HepG2 (cell line): ENCODE measurements at regions not wholly inside any gene's neighbourhood (a gene's known extent, or its start where the extent isn't known, plus 50 kb on each side); places are given as distances from the start of the nearest gene placed in this dataset.

Experiments used
- ATAC-seq: fragments of 200-7000 bp; cut with Tn5 transposase; 3 replicates; pipeline ENCODE4 v1.9.1; 2020; ENCODE audit warnings: mild to moderate bottlenecking, moderate library complexity
- BruUV-seq: library from RNA; stranded (reverse); fragments of 400-500 nt; replicated peaks from 2 replicates; lab custom pipeline; 2021; lab: Mats Ljungman, UMichigan
- CTCF ChIA-PET: fragments of 300-600 bp; formaldehyde crosslinking; extraction: SDS; loops from one replicate; lab custom pipeline; 2021; ENCODE audit warnings: low total read pairs, inconsistent platforms, low intra/inter-chr PET ratio; lab: Yijun Ruan, JAX
- POLR2A ChIA-PET: fragments of 350-600 bp; sonication (Branson Sonifier 250); formaldehyde crosslinking; loops from one replicate; lab custom pipeline; 2020; ENCODE audit warnings: antibody characterized with exemption, inconsistent platforms; lab: Yijun Ruan, JAX
- DNase-seq: peaks from one replicate; pipeline ENCODE4 v3.0.0-alpha.2; 2015; ENCODE audit warnings: low spot score
- FAIRE-seq: peaks from 3 replicates; lab custom pipeline; 2011; peaks lifted over from hg19 to GRCh38; lab: Jason Lieb, UNC
- H2AFZ ChIP-seq: one replicate; pipeline ENCODE4 v1.6.1; 2011; ENCODE audit warnings: low read length, inconsistent platforms
- H3K27ac ChIP-seq: fragments of 300-600 bp; 3 replicates; pipeline ENCODE4 v1.8.0; 2011; ENCODE audit warnings: mixed run types, mild to moderate bottlenecking, mixed read lengths, low read length, inconsistent platforms; ENCODE audit not compliant: insufficient read depth; ENCODE audit errors: extremely low read length
- H3K27me3 ChIP-seq, 2 experiments: fragments of 200-600 bp in 1 of 2; 2 replicates in 1 of 2; 3 replicates in 1 of 2; pipeline versions ENCODE4 v1.6.0 to v1.8.0; 2011; ENCODE audit warnings: low read length in 2 of 2, mild to moderate bottlenecking in 2 of 2, moderate library complexity in 2 of 2, inconsistent platforms in 1 of 2; ENCODE audit not compliant: insufficient read depth in 2 of 2, control insufficient read depth in 1 of 2
- H3K36me3 ChIP-seq, 2 experiments: fragments of 200-600 bp in 1 of 2; replicated peaks in 1 of 2; 2 replicates in 1 of 2; 3 replicates in 1 of 2; pipeline versions ENCODE4 v1.5.1 to v1.8.0; 2011; ENCODE audit warnings: low read length in 2 of 2, inconsistent platforms in 1 of 2; ENCODE audit not compliant: insufficient read depth in 2 of 2, control insufficient read depth in 1 of 2
- H3K4me1 ChIP-seq: 2 replicates; pipeline ENCODE4 v1.5.1; 2012; ENCODE audit warnings: low read length, inconsistent platforms; ENCODE audit not compliant: insufficient read depth
- H3K4me2 ChIP-seq: 2 replicates; pipeline ENCODE4 v1.6.0; 2011; ENCODE audit warnings: low read depth, low read length, inconsistent platforms
- H3K4me3 ChIP-seq, 3 experiments: fragments of 200-600 bp in 1 of 3; sonication (generic), shearing (Covaris generic) in 1 of 3; replicated peaks in 1 of 3; 2 replicates each; pipeline ENCODE4 v1.5.1; 2011 to 2016; ENCODE audit warnings: low read length in 3 of 3, inconsistent platforms in 2 of 3, low read depth in 2 of 3, mild to moderate bottlenecking in 2 of 3, control low read depth in 1 of 3, mixed read lengths in 1 of 3; ENCODE audit not compliant: insufficient read depth in 1 of 3
- H3K79me2 ChIP-seq: one replicate; pipeline ENCODE4 v1.6.1; 2011; ENCODE audit warnings: low read length, inconsistent platforms; ENCODE audit not compliant: insufficient read depth
- H3K9ac ChIP-seq: 2 replicates; pipeline ENCODE4 v1.6.0; 2011; ENCODE audit warnings: mild to moderate bottlenecking, low read depth, low read length, inconsistent platforms; ENCODE audit not compliant: insufficient read depth
- H3K9me3 ChIP-seq: 2 replicates; pipeline ENCODE4 v1.5.1; 2012; ENCODE audit warnings: mild to moderate bottlenecking, low read length
- H4K20me1 ChIP-seq: 2 replicates; pipeline ENCODE4 v1.6.0; 2011; ENCODE audit warnings: inconsistent platforms, mild to moderate bottlenecking, low read length, moderate library complexity; ENCODE audit not compliant: insufficient read depth
- HBP1 ChIP-seq: IDR thresholded peaks from 2 replicates; pipeline ENCODE4 v1.6.1; 2016; ENCODE audit warnings: low read depth, control low read depth
- KMT2B ChIP-seq: IDR thresholded peaks from 2 replicates; pipeline ENCODE4 v1.6.1; 2016; ENCODE audit warnings: missing genetic modification reagents, missing compliant biosample characterization
- MXD1 ChIP-seq: sonication (generic); formaldehyde crosslinking; IDR thresholded peaks from 2 replicates; pipeline ENCODE4 v1.4.0; 2020; ENCODE audit warnings: mild to moderate bottlenecking, missing genetic modification reagents
- PHF21A ChIP-seq: sonication (generic); formaldehyde crosslinking; IDR thresholded peaks from 2 replicates; pipeline ENCODE4 v1.5.0; 2020; ENCODE audit warnings: mild to moderate bottlenecking, missing genetic modification reagents
- WGBS: methylation state at CpG from one replicate; pipeline ENCODE4 v1.1.6; 2017; ENCODE audit warnings: low lambda C conversion rate; 5-methylcytosine and 5-hydroxymethylcytosine counted together
- in situ Hi-C: cut with HindIII; loops from 2 replicates; pipeline ENCODE4 v1.10.0; 2017; ENCODE audit warnings: low pct_unique_long_range_greater_than_20kb; ENCODE audit not compliant: extremely low pct_ligation_motif_present
- intact Hi-C: fragments of 100-400 bp; cut with micrococcal nuclease; formaldehyde crosslinking; loops from one replicate; pipeline ENCODE4 v1.10.0; 2022; ENCODE audit not compliant: unreplicated experiment
- TF ChIP-seq, protein P1 (sequence below): sonication (generic); formaldehyde crosslinking; IDR thresholded peaks from 2 replicates; pipeline ENCODE4 v1.4.0; 2020; ENCODE audit warnings: missing genetic modification reagents

DNA sequence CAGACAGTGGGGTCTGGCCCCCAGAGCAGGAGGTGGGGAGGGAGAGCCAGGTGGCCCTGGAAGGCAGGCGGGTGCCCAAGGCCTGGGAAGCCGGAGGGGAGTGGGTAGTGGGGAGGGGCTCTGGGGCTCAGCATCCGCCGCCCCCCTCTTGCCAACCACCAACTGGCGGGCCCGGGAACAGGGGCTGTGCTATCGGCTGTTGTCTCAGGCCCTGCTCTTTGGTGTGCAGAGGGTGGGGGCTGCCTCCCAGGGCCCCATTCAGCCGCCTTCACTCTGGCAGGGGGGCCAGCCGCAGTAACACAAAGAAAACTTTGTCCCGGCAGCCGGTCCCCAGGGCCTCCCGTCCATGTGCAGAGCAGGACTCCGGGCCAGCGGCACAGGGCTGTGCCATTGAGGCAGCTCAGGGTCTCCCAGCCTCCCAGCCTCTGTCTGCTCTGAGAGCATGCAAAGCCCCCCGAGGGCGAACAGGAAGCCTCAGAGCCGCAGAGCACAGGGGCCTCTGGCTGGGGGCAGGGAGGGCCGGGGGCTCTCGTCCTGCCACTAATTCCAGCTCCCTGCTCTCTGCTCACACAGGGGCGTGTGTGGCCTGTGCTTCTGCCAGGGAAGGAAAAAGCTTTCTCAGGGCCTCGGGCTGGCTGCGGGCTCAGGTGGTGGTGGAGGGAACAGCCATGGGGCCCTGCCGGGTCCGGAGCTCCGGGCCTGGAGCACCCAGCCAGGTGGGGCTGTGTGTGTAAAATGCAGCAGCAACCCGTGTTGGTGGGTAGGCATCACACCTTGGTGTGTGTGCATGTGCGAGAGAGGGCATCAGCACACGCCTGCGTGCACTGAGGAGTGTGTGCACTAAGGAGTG is 54.2 kb upstream of the NOTCH1 start (continued):
- TF ChIP-seq, protein P1, sequence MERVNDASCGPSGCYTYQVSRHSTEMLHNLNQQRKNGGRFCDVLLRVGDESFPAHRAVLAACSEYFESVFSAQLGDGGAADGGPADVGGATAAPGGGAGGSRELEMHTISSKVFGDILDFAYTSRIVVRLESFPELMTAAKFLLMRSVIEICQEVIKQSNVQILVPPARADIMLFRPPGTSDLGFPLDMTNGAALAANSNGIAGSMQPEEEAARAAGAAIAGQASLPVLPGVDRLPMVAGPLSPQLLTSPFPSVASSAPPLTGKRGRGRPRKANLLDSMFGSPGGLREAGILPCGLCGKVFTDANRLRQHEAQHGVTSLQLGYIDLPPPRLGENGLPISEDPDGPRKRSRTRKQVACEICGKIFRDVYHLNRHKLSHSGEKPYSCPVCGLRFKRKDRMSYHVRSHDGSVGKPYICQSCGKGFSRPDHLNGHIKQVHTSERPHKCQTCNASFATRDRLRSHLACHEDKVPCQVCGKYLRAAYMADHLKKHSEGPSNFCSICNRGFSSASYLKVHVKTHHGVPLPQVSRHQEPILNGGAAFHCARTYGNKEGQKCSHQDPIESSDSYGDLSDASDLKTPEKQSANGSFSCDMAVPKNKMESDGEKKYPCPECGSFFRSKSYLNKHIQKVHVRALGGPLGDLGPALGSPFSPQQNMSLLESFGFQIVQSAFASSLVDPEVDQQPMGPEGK (CRISPR knock-in tag) = peak; percentile 96
- TF ChIP-seq PHF21A (CRISPR knock-in tag) = 0 out of 2 replicates have a peak, but pooled peaks have one; percentile 30
- TF ChIP-seq HBP1 = no peak
- TF ChIP-seq, all 625 proteins: peak for 8

DNA sequence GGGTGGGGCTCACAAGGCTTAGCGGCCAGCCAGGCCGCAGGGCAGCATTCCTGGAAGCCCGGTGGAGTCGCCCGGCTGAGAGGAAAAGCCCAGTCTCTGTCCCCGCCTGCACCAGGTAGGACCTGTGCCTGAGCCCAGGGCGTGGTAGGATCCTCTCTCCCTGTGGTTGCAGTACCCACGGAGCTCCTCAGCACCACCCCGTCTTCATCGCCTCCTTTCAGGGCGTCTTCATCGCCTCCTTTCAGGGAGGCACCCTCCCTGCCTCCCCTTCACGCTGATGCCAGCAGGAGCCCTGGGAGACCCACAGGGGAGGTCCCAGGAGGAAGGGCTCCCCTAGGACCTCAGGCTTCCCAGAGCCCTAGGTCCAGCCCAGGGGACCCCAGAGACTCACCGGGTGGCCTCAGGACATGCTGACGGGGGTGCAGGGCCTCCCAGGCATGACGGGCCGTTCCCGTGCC is 53.3 kb upstream of the NOTCH1 start:
- no peak overlapping the region for H3K27ac ChIP-seq
- H3K4me1 ChIP-seq = peaks cover 26% of the 10 kb centered on the region
- FAIRE-seq = no peak
- no peak for DNase-seq
- POLR2A ChIA-PET = no interaction called here
- WGBS = 47% methylated on average over 6 of the region's 18 CpGs
- H3K27me3 ChIP-seq = peaks cover 16 to 84% of the 10 kb centered on the region in 2 experiments
- H2AFZ ChIP-seq = no peak overlapping the region
- H3K79me2 ChIP-seq = no peaks in the 10 kb centered on the region
- no peak overlapping the region for H3K4me3 ChIP-seq
- peaks cover 8% of the 10 kb centered on the region for H4K20me1 ChIP-seq
- ATAC-seq = peak; percentile 28
- H3K4me2 ChIP-seq = no peak overlapping the region
- CTCF ChIA-PET = no interaction called here
- no peak overlapping the region for H3K9ac ChIP-seq
- BruUV-seq = no TSS peak
- H3K36me3 ChIP-seq = no peaks in the 10 kb centered on the region
- intact Hi-C loops (no loop called here), in situ Hi-C loops (no loop called here)
- TF ChIP-seq KMT2B (no peak), MXD1 (CRISPR knock-in tag) (0 out of 2 replicates have a peak, but pooled peaks have one; percentile 47)
- no peaks in the 10 kb centered on the region for H3K9me3 ChIP-seq
